Calu3 (cell line): ENCODE measurements at regions not wholly inside any gene's neighbourhood (a gene's known extent, or its start where the extent isn't known, plus 50 kb on each side); places are given as distances from the start of the nearest gene placed in this dataset.

Experiments
- BruUV-seq: library from RNA; stranded (reverse); fragments of 400-500 nt; replicated peaks from 2 replicates; lab custom pipeline; 2021; lab: Mats Ljungman, UMichigan
- CTCF ChIA-PET: fragments of 300-600 bp; sonication (Branson Sonifier 250); formaldehyde crosslinking; loops from one replicate; lab custom pipeline; 2022; ENCODE audit warnings: antibody characterized with exemption; lab: Charles Lee
- DNase-seq: peaks from one replicate; pipeline ENCODE4 v3.0.0; 2022
- H3K27ac Mint-ChIP-seq: one replicate; pipeline ENCODE4 v1.8.0; 2022; ENCODE audit warnings: mixed read lengths; ENCODE audit not compliant: unreplicated experiment
- H3K27me3 Mint-ChIP-seq: one replicate; pipeline ENCODE4 v1.8.0; 2022; ENCODE audit warnings: mixed read lengths; ENCODE audit not compliant: unreplicated experiment
- H3K36me3 Mint-ChIP-seq: one replicate; pipeline ENCODE4 v1.8.0; 2022; ENCODE audit warnings: mild to moderate bottlenecking, moderate library complexity, mixed read lengths; ENCODE audit not compliant: insufficient read depth, unreplicated experiment
- H3K4me1 Mint-ChIP-seq: one replicate; pipeline ENCODE4 v1.8.0; 2022; ENCODE audit warnings: mild to moderate bottlenecking, low read depth, mixed read lengths; ENCODE audit not compliant: unreplicated experiment
- H3K4me3 Mint-ChIP-seq: one replicate; pipeline ENCODE4 v1.8.0; 2022; ENCODE audit warnings: mild to moderate bottlenecking, low read depth, moderate library complexity, mixed read lengths; ENCODE audit not compliant: unreplicated experiment
- H3K9me3 Mint-ChIP-seq: one replicate; pipeline ENCODE4 v1.8.0; 2022; ENCODE audit warnings: low read depth, mixed read lengths; ENCODE audit not compliant: unreplicated experiment
- CTCF ChIP-seq: fragments of 200-600 bp; IDR thresholded peaks from one replicate; pipeline ENCODE4 v1.8.0; 2022; ENCODE audit warnings: antibody characterized with exemption; ENCODE audit not compliant: unreplicated experiment
- intact Hi-C: fragments of 100-400 bp; cut with micrococcal nuclease; formaldehyde crosslinking; loops from one replicate; pipeline ENCODE4 v1.10.0; 2022; ENCODE audit not compliant: unreplicated experiment

GRCh38 chr4:12712648-12713339 is 771.3 kb downstream of the RAB28 start:
- Mint-ChIP-seq H3K36me3 (no peaks in the 10 kb centered on the region), H3K9me3 (no peaks in the 10 kb centered on the region), H3K27ac (no peak overlapping the region), H3K4me1 (no peaks in the 10 kb centered on the region), H3K4me3 (no peak overlapping the region), H3K27me3 (no peaks in the 10 kb centered on the region)
- no peak for TF ChIP-seq CTCF
- no peak for DNase-seq
- BruUV-seq = no TSS peak
- CTCF ChIA-PET = no interaction called here
- intact Hi-C loops = no loop called here

GRCh38 chr4:12707381-12708175 is 776.6 kb downstream of the RAB28 start:
- Mint-ChIP-seq H3K27ac (no peak overlapping the region), H3K9me3 (no peaks in the 10 kb centered on the region), H3K36me3 (no peaks in the 10 kb centered on the region), H3K27me3 (no peaks in the 10 kb centered on the region), H3K4me3 (no peak overlapping the region), H3K4me1 (peaks cover 8% of the 10 kb centered on the region)
- CTCF ChIA-PET = no interaction called here
- intact Hi-C loops = no loop called here
- no TSS peak for BruUV-seq
- TF ChIP-seq CTCF = no peak
- DNase-seq = no peak

GRCh38 chr4:12703036-12703435 is 781.1 kb downstream of the RAB28 start:
- no peak for DNase-seq
- no peak overlapping the region for H3K4me3 Mint-ChIP-seq
- CTCF ChIA-PET = interaction anchor here (0.6 kb wide), 1 partner anchor 8 kb away, joined by 3 read pairs; no protein-coding TSS in a partner anchor

GRCh38 chr4:12701384-12701783 is 782.8 kb downstream of the RAB28 start:
- DNase-seq = no peak
- CTCF ChIA-PET = no interaction called here
- no peak overlapping the region for H3K4me3 Mint-ChIP-seq
- no peaks in the 10 kb centered on the region for H3K4me1 Mint-ChIP-seq
- no peaks in the 10 kb centered on the region for H3K27me3 Mint-ChIP-seq
- no peaks in the 10 kb centered on the region for H3K36me3 Mint-ChIP-seq
- intact Hi-C loops = no loop called here
- H3K9me3 Mint-ChIP-seq = no peaks in the 10 kb centered on the region
- no peak for TF ChIP-seq CTCF
- no peak overlapping the region for H3K27ac Mint-ChIP-seq
- no TSS peak for BruUV-seq

More at GRCh38 chr4:12703036-12703435, 781.1 kb downstream of the RAB28 start:
- H3K36me3 Mint-ChIP-seq = no peaks in the 10 kb centered on the region
- no TSS peak for BruUV-seq
- intact Hi-C loops = no loop called here
- peaks cover 8% of the 10 kb centered on the region for H3K4me1 Mint-ChIP-seq
- no peak for TF ChIP-seq CTCF
- H3K27ac Mint-ChIP-seq = no peak overlapping the region
- H3K9me3 Mint-ChIP-seq = no peaks in the 10 kb centered on the region
- no peaks in the 10 kb centered on the region for H3K27me3 Mint-ChIP-seq
